ENCODE measurements at regions not wholly inside any gene's neighbourhood (a gene's known extent, or its start where the extent isn't known, plus 50 kb on each side); places are given as distances from the start of the nearest gene placed in this dataset.

DNA sequence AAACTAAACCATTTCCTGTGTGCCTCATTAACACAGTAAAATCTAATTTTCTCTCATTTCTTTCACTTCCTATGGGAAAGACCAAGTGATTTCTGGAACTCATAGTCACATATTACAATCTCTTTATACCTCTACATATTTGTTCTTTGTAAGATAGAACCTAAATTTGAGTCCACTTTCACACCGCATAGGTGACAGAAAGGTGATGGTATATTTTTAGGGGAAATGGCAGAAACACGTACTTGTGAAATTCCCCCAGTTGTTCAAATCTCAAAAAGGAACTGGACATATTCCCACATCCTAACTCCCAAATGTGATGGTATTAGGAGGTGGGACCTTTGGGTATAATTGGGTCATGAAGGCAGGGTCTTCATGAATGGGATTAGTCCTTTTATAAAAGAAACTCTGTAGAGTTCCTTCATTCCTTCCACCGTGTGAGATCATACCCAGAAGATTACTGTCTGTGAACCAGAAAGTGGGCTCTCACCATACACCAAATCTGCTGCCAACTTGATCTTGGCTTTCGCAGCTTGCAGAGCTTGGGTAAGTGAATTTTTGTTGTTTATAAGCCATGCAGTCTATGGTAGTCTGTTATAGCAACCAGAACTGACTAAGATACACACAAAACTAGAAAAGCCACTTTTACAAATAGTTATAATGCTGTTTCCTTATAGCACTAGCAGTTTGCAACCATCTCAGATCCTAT lies 542.1 kb downstream of the DSC3 start:
- Histone ChIP-seq H3K4me1 (replicated peaks) (no peaks in the 10 kb centered on the region), H3K27me3 (replicated peaks) (no peaks in the 10 kb centered on the region), H3K36me3 (no peaks in the 10 kb centered on the region), H3K4me3 (no peak overlapping the region), H3K9me3 (replicated peaks) (no peaks in the 10 kb centered on the region), H3K27ac (no peak overlapping the region)
- no peak for DNase-seq (ENCODE audit: low read depth in 1 of 2, low spot score in 2 of 2)

DNA sequence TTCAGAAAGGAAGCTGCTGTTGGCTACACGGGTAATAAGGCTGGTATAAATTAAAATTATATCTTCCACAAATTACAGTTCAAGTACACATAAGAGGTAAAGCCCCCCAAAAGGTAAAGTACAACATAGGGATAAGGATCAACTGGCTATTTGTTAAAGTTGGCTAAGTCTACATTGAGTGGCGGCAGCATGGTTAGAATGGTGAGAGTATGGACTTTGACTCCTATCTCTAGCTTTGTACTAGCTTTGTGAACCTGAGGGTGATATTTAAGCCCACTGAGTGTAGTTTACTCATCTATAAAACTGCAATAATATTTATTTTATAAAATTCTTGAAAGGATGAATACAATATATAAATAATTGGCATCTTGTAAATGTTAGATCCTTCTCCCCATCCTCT lies 542.8 kb downstream of the DSC3 start:
- H3K4me1 ChIP-seq (replicated peaks) = no peaks in the 10 kb centered on the region
- DNase-seq (ENCODE audit: low read depth in 1 of 2, low spot score in 2 of 2) = no peak
- H3K36me3 ChIP-seq = no peaks in the 10 kb centered on the region
- H3K27ac ChIP-seq = no peak overlapping the region
- H3K9me3 ChIP-seq (replicated peaks) = no peaks in the 10 kb centered on the region
- no peaks in the 10 kb centered on the region for H3K27me3 ChIP-seq (replicated peaks)
- no peak overlapping the region for H3K4me3 ChIP-seq

GRCh38 chr18:30492552-30493129 lies 549.9 kb downstream of the DSC3 start:
- Histone ChIP-seq H3K9me3 (replicated peaks) (no peaks in the 10 kb centered on the region), H3K27me3 (replicated peaks) (no peaks in the 10 kb centered on the region), H3K27ac (no peak overlapping the region), H3K36me3 (no peaks in the 10 kb centered on the region), H3K4me3 (no peak overlapping the region), H3K4me1 (replicated peaks) (no peaks in the 10 kb centered on the region)
- no peak for DNase-seq (ENCODE audit: low read depth in 1 of 2, low spot score in 2 of 2)

DNA sequence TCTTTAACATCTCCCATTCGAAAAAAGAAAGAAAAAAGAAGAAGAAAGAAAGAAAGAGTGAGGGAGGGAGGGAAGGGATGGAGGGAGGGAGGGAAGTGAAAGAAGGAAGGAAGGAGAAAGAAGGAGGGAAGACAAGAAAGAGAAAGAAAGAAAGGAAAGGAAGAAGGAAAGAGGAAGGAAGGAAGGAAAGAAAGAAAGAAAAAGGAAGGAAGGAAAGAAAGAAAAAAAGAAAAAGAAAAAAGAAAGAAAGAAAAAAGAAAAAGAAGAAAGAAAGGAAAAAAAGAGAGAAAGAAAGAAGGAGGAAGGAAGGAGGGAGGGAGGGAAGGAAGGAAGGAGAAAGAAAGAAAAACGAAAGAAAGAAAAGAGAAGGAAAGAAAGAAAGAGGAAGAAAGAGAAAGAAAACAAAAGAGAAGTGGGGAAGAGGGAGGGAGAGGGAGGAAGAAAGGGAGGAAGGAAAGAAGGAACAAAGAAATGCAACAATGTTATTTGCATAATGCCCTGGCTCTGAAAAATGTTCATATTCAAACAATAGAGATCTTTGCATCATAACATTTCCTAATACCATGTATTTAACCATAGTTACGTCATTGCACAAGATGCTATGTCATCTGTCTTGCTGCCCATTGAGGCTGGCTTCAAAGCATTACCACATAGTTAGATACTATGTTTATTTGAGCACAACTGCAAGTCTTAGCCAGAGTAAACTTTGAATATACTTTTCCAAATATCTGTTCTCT lies 550.6 kb downstream of the DSC3 start:
- no peak for DNase-seq (ENCODE audit: low read depth in 1 of 2, low spot score in 2 of 2)
- Histone ChIP-seq H3K9me3 (replicated peaks) (no peaks in the 10 kb centered on the region), H3K4me3 (no peak overlapping the region), H3K27me3 (replicated peaks) (no peaks in the 10 kb centered on the region), H3K4me1 (replicated peaks) (no peaks in the 10 kb centered on the region), H3K27ac (no peak overlapping the region), H3K36me3 (no peaks in the 10 kb centered on the region)

DNA sequence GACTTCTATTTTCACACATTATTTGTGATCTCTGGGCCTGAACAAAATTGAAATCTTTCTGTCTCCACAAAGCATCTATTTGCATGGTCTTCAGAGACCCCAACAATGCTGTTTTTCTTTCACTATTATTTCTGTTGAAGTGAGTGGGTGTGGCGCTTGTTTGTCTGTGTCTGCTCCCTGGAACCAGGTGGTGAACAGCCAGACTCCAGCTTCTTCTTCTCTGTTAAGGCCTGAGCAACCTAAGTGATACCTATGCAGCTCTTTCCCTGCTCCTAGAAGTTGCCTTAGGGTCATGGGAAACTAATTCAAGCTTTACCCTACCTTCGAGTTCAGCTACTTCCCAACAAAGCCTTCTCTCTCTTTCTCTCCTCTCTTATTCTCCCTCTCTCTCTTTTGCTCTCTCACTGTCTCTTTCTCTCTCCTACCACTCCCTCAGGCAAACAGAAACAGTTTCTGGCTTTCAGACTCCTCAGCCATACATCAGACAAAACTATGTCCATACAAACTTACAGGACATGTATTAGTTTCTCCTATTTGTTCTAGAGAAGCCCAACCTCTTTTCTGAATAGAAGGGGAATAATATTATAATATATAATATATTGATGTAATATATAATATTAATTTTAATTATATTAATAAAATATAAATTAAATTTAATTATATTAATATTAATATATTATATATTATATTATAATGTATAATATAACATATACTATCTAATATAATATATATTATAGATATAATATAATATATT lies 552.5 kb downstream of the DSC3 start:
- Histone ChIP-seq H3K9me3 (replicated peaks) (no peaks in the 10 kb centered on the region), H3K36me3 (no peaks in the 10 kb centered on the region), H3K4me3 (no peak overlapping the region), H3K4me1 (replicated peaks) (no peaks in the 10 kb centered on the region), H3K27ac (no peak overlapping the region), H3K27me3 (replicated peaks) (no peaks in the 10 kb centered on the region)
- DNase-seq (ENCODE audit: low read depth in 1 of 2, low spot score in 2 of 2) = no peak

DNA sequence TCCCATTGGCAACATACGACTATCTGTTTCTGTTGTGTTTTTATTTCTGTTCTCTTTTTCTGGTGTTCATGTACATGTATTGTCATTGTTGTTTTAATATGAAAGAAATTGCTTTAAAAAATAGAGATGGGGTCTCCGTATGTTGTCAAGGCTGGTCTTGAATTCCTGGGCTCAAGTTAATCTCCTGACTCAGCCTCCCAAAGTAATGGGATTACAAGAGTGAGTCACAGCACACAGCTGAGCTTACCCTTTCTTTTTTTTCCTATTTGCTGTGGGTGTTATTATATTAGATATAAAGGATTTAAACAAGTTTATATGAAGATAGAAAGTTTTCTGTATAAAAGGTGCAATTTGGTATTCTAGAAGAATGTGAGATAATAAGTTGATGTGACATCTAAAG lies 554.6 kb downstream of the DSC3 start:
- Histone ChIP-seq H3K27ac (no peak overlapping the region), H3K4me3 (no peak overlapping the region), H3K4me1 (replicated peaks) (no peaks in the 10 kb centered on the region), H3K36me3 (no peaks in the 10 kb centered on the region), H3K27me3 (replicated peaks) (no peaks in the 10 kb centered on the region), H3K9me3 (replicated peaks) (no peaks in the 10 kb centered on the region)
- DNase-seq (ENCODE audit: low read depth in 1 of 2, low spot score in 2 of 2) = no peak

DNA sequence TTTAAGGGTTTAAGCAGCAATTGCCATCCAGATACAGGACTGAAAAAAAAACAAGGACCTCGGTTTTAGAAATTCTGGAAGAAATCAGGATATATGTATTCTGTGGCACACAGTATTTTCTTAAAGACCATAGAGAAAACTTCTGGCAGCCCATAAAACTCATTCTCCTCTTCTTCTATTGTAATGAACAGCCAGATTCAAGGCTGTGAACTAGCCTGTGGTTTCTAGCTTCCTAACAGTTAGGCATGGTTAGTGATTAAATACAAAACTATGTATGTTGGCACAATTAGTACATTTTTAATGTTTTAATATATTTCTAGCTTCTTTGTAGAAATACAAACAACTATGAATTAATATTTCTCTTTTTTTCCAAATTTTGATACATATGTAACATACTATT lies 555.7 kb downstream of the DSC3 start:
- Histone ChIP-seq H3K4me1 (replicated peaks) (no peaks in the 10 kb centered on the region), H3K36me3 (no peaks in the 10 kb centered on the region), H3K27me3 (replicated peaks) (no peaks in the 10 kb centered on the region), H3K27ac (no peak overlapping the region), H3K9me3 (replicated peaks) (no peaks in the 10 kb centered on the region), H3K4me3 (no peak overlapping the region)
- DNase-seq (ENCODE audit: low read depth in 1 of 2, low spot score in 2 of 2) = no peak

- Histone ChIP-seq H3K4me3 (no peak overlapping the region), H3K27me3 (replicated peaks) (no peaks in the 10 kb centered on the region), H3K4me1 (replicated peaks) (no peaks in the 10 kb centered on the region), H3K36me3 (no peaks in the 10 kb centered on the region), H3K27ac (no peak overlapping the region), H3K9me3 (replicated peaks) (no peaks in the 10 kb centered on the region)
- no peak for DNase-seq (ENCODE audit: low read depth in 1 of 2, low spot score in 2 of 2)
These were observed 557.5 kb downstream of the DSC3 start for GRCh38 chr18:30485078-30485477.

- no peaks in the 10 kb centered on the region for H3K9me3 ChIP-seq (replicated peaks)
- DNase-seq (ENCODE audit: low read depth in 1 of 2, low spot score in 2 of 2) = no peak
- H3K36me3 ChIP-seq = no peaks in the 10 kb centered on the region
- H3K4me1 ChIP-seq (replicated peaks) = no peaks in the 10 kb centered on the region
- H3K27me3 ChIP-seq (replicated peaks) = no peaks in the 10 kb centered on the region
- H3K27ac ChIP-seq = no peak overlapping the region
- H3K4me3 ChIP-seq = no peak overlapping the region
These were observed 560.7 kb downstream of the DSC3 start for GRCh38 chr18:30481871-30482270.

DNA sequence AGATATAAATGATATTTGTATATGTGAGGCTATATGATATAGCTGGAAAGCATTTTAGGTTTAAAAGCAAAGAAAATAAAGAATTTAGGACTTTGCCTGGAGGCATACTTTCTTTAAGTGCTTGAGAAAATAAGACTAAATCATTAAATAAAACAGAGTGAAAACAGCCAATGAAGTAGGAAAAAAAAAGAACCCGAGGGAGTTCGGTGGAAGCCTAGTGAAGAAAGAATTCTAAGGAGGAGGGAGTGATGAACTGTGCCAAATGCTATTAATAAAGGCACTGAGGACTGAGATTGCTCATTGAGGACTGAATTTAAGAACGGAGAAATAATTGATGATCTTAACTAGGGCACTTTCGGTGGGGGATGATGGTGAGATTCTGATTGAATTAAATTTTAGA lies 573.5 kb downstream of the DSC3 start:
- Histone ChIP-seq H3K27ac (no peak overlapping the region), H3K27me3 (replicated peaks) (no peaks in the 10 kb centered on the region), H3K36me3 (no peaks in the 10 kb centered on the region), H3K9me3 (replicated peaks) (no peaks in the 10 kb centered on the region), H3K4me3 (no peak overlapping the region), H3K4me1 (replicated peaks) (no peaks in the 10 kb centered on the region)
- no peak for DNase-seq (ENCODE audit: low read depth in 1 of 2, low spot score in 2 of 2)

DNA sequence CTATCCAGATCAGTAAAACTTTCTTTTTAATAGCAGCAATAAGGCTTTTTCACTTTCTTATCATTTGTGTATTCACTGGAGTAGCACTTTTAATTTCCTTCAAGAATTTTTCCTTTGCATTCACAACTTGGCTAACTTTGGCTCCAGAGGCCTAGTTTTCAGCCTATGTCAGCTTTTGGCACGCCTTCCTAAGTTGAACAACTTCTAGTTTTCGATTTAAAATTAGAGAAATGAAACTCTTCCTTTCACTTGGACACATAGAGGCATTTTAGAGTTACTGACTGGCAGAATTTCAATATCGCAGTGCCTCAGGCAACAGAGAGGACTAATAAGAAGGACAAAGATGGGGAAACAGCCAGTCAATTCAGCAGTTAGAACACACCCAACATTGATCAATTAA lies 577.4 kb downstream of the DSC3 start:
- no peak overlapping the region for H3K27ac ChIP-seq
- no peaks in the 10 kb centered on the region for H3K4me1 ChIP-seq (replicated peaks)
- no peaks in the 10 kb centered on the region for H3K9me3 ChIP-seq (replicated peaks)
- no peak for DNase-seq (ENCODE audit: low read depth in 1 of 2, low spot score in 2 of 2)
- H3K4me3 ChIP-seq = no peak overlapping the region
- no peaks in the 10 kb centered on the region for H3K36me3 ChIP-seq
- no peaks in the 10 kb centered on the region for H3K27me3 ChIP-seq (replicated peaks)

DNA sequence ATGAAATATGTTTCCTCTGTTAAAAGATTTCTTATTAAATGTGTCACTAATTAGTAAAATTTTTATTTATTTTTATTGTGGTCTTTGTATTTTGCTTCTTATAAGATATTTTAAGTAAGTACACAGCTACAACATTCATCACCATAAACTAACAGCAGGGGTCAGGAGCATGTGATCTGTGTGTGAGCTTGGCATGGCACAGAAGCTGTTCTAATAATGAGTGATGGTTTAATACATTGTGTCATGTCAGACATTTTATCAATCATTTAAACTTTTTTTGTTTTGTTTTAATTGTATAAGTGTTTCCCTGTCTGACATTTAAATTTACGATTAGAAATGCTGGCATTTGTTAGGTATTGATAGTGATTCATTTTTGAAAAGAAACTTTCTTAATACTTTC lies 585.4 kb downstream of the DSC3 start:
- H3K9me3 ChIP-seq (replicated peaks) = no peaks in the 10 kb centered on the region
- no peak overlapping the region for H3K27ac ChIP-seq
- no peak overlapping the region for H3K4me3 ChIP-seq
- DNase-seq (ENCODE audit: low read depth in 1 of 2, low spot score in 2 of 2) = no peak
- H3K27me3 ChIP-seq (replicated peaks) = no peaks in the 10 kb centered on the region
- H3K4me1 ChIP-seq (replicated peaks) = no peaks in the 10 kb centered on the region
- H3K36me3 ChIP-seq = no peaks in the 10 kb centered on the region

- DNase-seq (ENCODE audit: low read depth in 1 of 2, low spot score in 2 of 2) = no peak
- no peak overlapping the region for H3K4me3 ChIP-seq
- H3K4me1 ChIP-seq (replicated peaks) = no peaks in the 10 kb centered on the region
- no peak overlapping the region for H3K27ac ChIP-seq
- no peaks in the 10 kb centered on the region for H3K9me3 ChIP-seq (replicated peaks)
- no peaks in the 10 kb centered on the region for H3K36me3 ChIP-seq
- no peaks in the 10 kb centered on the region for H3K27me3 ChIP-seq (replicated peaks)
These were observed 586.8 kb downstream of the DSC3 start for GRCh38 chr18:30455741-30456140.

DNA sequence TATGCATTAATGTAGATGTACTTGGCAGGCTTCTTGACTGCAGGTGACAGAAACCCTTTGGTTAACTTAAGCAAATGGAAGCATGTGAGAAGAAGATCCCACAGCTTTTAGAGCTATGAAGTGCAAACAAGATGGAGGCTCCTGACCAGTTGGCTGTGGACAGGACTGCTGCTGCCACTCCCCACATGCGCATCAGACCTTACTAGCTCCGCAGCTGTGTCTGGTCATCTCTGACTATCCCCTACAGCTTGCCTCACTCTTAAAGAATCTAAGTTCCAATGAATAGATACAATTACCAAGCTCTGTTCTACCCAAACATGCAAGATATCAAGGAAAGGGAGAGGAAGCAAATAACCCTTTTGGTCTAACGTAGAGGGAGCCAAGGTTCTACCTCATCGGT lies 587.6 kb downstream of the DSC3 start:
- no peaks in the 10 kb centered on the region for H3K36me3 ChIP-seq
- no peaks in the 10 kb centered on the region for H3K4me1 ChIP-seq (replicated peaks)
- no peak overlapping the region for H3K27ac ChIP-seq
- no peaks in the 10 kb centered on the region for H3K9me3 ChIP-seq (replicated peaks)
- H3K27me3 ChIP-seq (replicated peaks) = no peaks in the 10 kb centered on the region
- H3K4me3 ChIP-seq = no peak overlapping the region
- no peak for DNase-seq (ENCODE audit: low read depth in 1 of 2, low spot score in 2 of 2)

Measured in SJSA1 (cell line).